ENCODE measurements at regions not wholly inside any gene's neighbourhood (a gene's known extent, or its start where the extent isn't known, plus 50 kb on each side); places are given as distances from the start of the nearest gene placed in this dataset.
A peak's percentile ranks its signal among the peaks of the same experiment; 100 is the strongest.

DNA sequence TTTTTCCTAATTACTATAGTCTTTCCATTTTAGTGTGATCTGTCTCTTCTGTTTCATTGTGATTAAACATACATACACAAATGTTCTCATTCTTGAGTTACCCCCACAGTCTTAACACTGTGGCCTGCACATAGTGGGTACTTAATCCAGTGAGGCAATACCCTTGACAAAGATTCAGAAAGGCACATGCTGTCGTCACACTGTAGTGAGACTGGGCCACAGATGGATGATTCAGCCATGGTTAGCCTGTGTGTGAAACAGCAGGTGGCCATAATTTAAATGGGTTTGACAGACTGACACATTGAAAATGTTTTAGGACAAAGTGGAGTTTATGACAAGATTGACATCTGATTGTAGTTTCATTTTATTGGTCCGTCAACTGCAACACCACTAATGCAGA is 313.1 kb downstream of the C11orf87 start:
- ATAC-seq = no peak
- DNase-seq (ENCODE audit: low spot score) = no peak

GRCh38 chr11:109739379-109739778 is 317.4 kb downstream of the C11orf87 start:
- no peak for ATAC-seq
- DNase-seq (ENCODE audit: low spot score) = no peak

- DNase-seq (ENCODE audit: low spot score) (no peak), ATAC-seq (no peak)
Measured at GRCh38 chr11:109745996-109746625, 324.1 kb downstream of the C11orf87 start.

DNA sequence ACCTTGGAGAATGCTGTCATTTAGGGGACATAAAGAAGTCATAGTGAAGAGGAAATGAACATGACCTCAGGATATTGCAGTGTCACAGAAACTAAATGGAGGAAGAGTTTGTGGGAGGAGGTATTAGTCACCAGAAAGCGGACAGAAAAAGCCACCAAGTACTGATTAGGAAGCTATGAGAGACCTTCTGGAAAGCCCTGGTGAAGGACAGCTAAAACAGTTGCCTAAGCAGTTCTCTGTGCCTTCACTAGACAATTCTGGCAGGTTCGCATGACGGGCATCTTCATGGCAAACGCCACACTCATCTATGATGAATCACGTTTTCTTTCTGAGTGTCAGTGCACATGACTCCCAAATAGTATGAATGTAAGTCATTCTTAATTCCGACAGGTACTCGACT is 325.8 kb downstream of the C11orf87 start:
- no peak for DNase-seq (ENCODE audit: low spot score)
- ATAC-seq = peak; percentile 44

GRCh38 chr11:109749476-109749875 is 327.5 kb downstream of the C11orf87 start:
- DNase-seq (ENCODE audit: low spot score) = no peak
- no peak for ATAC-seq

DNA sequence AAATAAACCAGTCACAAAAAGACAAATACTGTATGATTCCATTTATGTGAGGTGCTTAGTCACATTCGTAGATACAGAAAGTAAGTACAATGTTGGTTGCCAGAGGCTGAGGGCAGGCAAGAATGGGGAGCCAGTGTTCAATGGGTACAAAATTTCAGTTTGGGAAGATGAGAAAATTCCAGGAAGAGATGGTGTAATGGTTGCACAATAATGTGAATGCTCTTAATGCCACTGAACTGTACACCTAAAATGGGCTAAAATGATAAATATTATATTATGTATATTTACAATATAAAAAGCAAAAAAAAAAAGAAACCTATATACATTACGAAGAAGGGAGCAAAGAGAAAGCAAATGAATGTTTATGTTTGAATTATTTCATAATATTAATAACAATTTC is 329.0 kb downstream of the C11orf87 start:
- DNase-seq (ENCODE audit: low spot score) = no peak
- no peak for ATAC-seq

DNA sequence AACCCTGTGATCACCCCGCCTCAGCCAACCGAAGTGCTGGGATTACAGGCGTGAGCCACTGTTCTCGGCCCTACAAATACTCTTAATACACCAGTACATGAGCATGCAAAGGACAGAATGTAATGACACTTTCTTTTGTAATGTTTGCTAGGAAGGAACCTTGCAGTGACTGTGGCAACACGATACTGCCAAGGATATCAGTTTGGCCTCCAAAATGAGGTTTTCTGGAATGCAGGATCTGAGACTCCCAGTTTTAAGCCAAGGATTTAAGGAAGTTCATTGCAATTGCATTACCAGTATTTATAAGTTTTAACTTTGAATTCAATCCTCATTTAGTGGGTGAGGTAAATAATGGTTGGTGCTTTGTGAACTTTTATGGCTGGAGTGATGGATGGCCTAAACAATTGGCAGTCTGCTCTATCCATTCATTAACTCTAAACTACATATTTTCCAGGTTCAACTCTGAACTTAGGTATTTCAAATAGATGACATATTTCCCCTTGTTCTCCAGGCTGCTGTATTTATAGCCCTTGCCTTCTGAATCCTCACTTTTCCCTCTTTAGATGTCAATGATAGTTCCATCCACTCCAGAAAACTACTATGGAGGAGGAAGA is 330.3 kb downstream of the C11orf87 start:
- DNase-seq (ENCODE audit: low spot score) (no peak), ATAC-seq (no peak)

DNA sequence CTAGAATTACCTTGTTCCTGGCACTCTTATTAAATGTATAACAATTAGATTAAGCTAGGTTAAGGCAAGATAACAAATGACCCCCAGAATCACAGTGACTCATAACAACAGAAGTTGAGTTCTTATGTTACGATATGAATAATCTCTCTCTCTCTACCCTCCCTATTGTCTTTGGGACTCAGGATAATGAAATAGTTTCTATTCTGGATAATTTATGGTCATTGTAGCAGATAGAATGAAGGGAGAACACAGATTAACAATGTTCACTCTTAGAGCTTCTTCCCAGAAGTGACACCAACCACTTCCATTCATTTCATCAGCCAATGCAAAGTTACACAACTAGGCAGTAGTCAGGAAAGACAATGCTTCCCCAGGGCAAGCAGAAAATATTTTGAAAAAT is 334.5 kb downstream of the C11orf87 start:
- no peak for DNase-seq (ENCODE audit: low spot score)
- no peak for ATAC-seq

GRCh38 chr11:109756951-109757350 is 335.0 kb downstream of the C11orf87 start:
- no peak for ATAC-seq
- no peak for DNase-seq (ENCODE audit: low spot score)

- ATAC-seq (no peak), DNase-seq (ENCODE audit: low spot score) (no peak)
Measured at GRCh38 chr11:109762546-109762945, 330.6 kb upstream of the ZC3H12C start.

DNA sequence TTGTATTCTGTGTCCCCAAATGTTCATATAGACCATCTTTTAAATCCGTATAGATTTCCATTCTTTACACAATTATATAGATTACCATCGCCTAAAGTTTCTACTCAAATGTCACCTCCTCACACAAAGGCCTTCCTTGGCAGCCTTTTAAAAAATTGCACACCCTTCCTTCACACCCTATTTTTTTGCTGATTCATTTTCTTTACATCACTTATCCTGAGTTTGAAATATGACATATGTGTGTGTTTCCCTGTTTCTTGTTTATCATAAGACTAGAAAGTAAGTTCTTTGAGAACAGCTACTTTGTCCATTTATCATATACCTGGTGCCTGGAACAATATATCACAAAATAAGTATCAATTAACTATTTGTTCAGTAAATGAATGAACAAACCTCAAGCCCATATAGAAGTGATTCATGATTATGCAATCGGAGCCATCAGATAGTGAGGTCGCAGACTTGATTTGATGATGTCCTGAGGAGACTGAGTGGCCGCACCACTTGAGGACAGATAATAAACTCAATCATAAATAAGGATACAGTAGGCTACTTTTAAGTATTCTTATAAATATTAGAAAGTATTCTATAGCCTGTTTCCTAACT is 327.4 kb upstream of the ZC3H12C start:
- ATAC-seq (no peak), DNase-seq (ENCODE audit: low spot score) (no peak)

DNA sequence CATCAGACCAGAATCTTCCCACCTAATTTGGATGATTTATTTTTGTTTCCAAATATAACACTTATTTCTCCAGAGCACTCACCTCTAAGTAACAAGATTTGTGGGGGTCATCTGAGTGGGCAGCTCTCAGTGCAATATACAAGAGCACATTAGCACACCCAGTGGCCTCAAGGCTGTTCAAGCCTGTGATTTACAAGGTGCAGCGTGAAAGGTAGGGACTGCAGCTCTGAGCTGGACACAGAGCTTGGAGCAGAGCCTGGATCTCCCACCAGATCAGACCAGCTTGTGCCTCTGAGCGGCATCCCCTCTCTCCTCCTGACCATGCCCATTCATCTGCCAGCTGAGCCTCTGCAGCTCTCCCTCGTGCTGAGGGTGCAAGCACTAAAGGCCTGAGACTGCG is 323.3 kb upstream of the ZC3H12C start:
- ATAC-seq = no peak
- no peak for DNase-seq (ENCODE audit: low spot score)

DNA sequence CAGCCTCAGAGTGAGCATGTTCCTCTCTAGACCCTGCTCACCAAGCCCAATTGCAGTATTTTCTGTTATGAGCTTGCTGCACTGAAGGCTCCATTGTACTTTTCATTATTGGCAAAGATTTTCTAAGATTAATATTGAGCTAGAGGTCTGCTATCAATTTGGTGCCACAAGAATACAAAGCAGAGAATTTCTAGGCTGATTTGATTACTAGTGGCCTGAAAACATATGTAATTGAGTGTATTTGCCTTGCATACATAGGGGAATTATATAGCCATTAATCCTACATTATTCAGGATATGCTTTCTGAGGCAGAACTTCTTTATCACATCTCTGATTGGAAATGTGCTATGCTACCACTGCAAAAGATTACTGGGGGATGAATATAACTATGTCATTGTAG is 322.9 kb upstream of the ZC3H12C start:
- DNase-seq (ENCODE audit: low spot score) = no peak
- no peak for ATAC-seq

DNA sequence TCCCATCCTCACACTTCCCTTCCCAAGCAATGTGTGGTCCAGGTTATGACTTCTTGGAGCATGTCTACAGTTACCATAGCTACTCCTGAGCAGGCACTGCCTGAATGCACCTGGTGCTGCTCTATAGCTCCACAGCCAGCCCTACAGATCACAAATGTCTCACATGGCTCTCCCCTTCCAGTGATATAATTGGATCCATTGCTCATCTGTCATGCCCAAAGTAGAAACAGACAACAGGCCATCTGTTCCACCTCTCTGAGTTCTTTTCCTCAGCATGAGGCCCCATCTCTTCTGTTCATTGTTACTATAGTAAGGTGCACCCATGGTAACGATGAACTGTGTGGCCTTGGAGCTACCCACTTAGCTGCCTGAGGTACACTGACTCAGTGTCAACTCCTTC is 320.3 kb upstream of the ZC3H12C start:
- DNase-seq (ENCODE audit: low spot score) (no peak), ATAC-seq (no peak)

GRCh38 chr11:109775686-109776085 is 317.5 kb upstream of the ZC3H12C start:
- no peak for DNase-seq (ENCODE audit: low spot score)
- ATAC-seq = no peak

- ATAC-seq (no peak), DNase-seq (ENCODE audit: low spot score) (no peak)
Measured at GRCh38 chr11:109783014-109783413, 310.2 kb upstream of the ZC3H12C start.

- no peak for DNase-seq (ENCODE audit: low spot score)
- no peak for ATAC-seq
Measured at GRCh38 chr11:109783840-109784239, 309.4 kb upstream of the ZC3H12C start.

- no peak for ATAC-seq
- DNase-seq (ENCODE audit: low spot score) = no peak
Measured at GRCh38 chr11:109784536-109784935, 308.7 kb upstream of the ZC3H12C start.

DNA sequence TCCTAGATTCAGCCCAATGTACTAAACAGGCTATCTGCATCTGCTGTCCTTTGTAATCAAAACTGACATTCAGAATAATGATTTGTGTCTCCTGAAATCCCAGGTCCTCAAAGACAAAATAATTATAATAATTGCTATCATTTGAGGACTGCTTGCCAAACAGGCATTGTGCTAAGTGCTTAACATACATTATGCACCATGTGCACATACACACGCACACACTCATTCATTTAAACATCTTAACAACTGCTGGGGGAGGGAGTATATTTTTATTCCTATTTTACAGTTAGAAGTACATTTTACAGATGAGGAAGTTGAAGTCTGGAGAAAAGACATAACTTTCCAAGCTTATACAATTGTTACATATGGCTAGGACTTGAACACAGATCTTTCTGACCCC is 308.0 kb upstream of the ZC3H12C start:
- ATAC-seq = no peak
- no peak for DNase-seq (ENCODE audit: low spot score)

- ATAC-seq = no peak
- no peak for DNase-seq (ENCODE audit: low spot score)
Measured at GRCh38 chr11:109785714-109786113, 307.5 kb upstream of the ZC3H12C start.

DNA sequence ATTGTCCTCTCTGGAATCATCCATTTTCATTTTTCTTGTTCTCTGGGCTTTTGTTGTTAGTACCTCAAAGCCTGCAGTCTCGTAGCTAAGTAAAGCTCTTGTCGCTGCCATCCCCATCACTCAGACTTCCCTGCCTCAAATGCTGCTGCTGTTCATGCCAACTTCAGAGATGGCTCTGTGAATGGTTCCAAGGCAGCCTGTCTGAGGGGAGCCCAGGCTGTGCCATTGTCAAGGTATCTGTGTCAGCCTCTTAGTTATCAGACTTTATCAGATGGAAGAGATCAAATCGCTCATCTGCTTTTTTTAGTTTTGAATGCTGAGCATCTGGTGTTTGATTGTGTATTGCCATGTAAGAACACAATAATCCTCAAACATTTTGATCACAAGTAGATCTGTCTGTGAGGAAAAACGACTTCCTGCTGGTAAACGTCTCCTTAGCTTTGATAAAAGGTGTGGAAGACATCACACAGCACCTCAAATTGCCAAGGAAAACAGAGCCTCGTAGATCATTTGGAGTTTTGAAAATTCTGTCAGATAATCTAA is 304.2 kb upstream of the ZC3H12C start:
- no peak for DNase-seq (ENCODE audit: low spot score)
- ATAC-seq = no peak

GRCh38 chr11:109789901-109790300 is 303.3 kb upstream of the ZC3H12C start:
- DNase-seq (ENCODE audit: low spot score) = no peak

More at GRCh38 chr11:109789901-109790300, 303.3 kb upstream of the ZC3H12C start:
- ATAC-seq = no peak
